ENCODE measurements at regions not wholly inside any gene's neighbourhood (a gene's known extent, or its start where the extent isn't known, plus 50 kb on each side); places are given as distances from the start of the nearest gene placed in this dataset.
A peak's percentile ranks its signal among the peaks of the same experiment; 100 is the strongest.

DNA sequence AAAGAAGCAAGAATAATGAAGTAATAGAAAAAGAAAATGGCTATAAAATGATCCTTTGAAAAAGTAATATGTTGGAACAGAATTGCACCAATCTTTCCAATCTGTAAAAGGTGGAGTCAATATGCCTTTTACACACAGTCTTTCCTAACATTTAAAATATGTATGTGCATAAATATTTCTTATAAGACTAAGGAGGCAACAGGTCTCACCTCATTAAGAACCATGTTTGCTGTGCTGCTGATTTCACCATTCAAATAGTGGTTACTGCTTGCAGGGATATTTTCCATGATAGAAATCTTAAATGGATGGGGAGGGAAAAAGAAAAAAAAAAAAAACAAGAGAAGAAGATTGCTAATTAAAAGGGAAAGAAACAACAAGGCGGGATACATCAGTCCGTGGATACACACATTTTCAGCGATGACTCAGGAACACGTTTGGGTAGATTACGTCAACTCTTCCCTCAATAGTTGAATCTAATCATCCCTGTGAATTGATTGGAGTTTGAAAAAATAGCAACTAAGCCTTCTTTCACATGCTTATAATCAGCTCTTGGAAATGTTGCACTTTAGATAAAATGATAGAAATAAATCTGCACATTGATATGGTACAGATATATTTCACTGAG, 2133.9 kb upstream of the CELF4 start:
- H3K4me3 ChIP-seq (ENCODE audit: low read depth, low read length) = no peak overlapping the region
- no peak for DNase-seq (ENCODE audit: low read depth)
- TF ChIP-seq, protein P1, sequence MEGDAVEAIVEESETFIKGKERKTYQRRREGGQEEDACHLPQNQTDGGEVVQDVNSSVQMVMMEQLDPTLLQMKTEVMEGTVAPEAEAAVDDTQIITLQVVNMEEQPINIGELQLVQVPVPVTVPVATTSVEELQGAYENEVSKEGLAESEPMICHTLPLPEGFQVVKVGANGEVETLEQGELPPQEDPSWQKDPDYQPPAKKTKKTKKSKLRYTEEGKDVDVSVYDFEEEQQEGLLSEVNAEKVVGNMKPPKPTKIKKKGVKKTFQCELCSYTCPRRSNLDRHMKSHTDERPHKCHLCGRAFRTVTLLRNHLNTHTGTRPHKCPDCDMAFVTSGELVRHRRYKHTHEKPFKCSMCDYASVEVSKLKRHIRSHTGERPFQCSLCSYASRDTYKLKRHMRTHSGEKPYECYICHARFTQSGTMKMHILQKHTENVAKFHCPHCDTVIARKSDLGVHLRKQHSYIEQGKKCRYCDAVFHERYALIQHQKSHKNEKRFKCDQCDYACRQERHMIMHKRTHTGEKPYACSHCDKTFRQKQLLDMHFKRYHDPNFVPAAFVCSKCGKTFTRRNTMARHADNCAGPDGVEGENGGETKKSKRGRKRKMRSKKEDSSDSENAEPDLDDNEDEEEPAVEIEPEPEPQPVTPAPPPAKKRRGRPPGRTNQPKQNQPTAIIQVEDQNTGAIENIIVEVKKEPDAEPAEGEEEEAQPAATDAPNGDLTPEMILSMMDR (IDR thresholded peaks at IDR 0.05; ENCODE audit: insufficient read depth, low read depth, low read length) = no peak

GRCh38 chr18:39698436-39698835, 2132.8 kb upstream of the CELF4 start:
- TF ChIP-seq, protein P1 (IDR thresholded peaks at IDR 0.05; ENCODE audit: insufficient read depth, low read depth, low read length) = no peak
- peak; percentile 44 for DNase-seq (ENCODE audit: low read depth)
- H3K4me3 ChIP-seq (ENCODE audit: low read depth, low read length) = no peak overlapping the region

DNA sequence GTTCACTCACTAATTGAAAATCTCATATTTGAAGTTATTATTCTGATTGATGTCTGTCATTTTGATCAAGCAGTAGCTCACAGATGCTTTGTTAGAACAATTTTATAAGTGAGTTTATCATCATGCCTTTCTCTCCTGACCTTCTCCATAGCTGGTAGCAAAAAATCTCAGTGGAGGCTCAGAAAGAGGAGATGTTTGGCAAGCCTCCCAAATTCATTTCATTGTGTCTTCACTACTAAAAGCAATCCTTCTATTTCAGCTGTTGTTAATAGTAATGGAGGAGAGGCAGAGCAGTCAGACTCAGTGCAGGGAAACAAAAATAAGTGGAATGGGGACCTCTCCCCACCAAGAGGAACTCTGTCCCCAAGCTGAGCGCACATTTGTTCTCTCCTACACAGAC, 2127.8 kb upstream of the CELF4 start:
- DNase-seq (ENCODE audit: low read depth) = no peak
- no peak overlapping the region for H3K4me3 ChIP-seq (ENCODE audit: low read depth, low read length)
- TF ChIP-seq, protein P1 (IDR thresholded peaks at IDR 0.05; ENCODE audit: insufficient read depth, low read depth, low read length) = no peak

DNA sequence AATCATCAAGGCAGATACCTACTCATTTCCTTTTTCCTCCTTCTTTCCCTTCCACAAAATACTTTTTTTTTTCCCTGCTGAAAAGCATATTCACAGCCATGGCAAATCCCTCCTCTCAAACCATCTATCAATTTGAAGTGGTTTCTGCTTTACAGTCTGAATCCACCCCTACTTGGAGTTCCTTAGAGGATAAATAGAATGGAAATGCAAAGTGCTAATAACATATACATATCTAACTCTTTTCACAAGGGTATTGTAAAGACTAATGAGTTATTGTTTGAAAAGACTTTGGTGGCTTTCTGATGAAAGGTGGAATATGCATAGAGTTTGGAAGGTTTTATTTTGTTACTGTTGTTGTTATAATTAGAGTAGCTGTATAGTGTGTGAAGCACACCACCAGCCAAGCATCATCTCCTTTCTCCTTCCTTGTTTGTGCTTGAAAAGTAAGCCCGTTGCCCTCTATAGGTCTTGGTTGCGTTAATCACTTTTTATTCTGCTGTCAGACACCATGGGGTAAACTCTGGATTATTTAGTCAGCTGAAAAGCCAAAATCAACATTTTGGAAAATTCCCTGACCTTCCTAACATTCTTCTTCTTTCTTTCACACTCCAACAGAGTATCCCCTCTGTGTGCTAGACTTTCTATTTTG, 2126.9 kb upstream of the CELF4 start:
- no peak for DNase-seq (ENCODE audit: low read depth)
- no peak overlapping the region for H3K4me3 ChIP-seq (ENCODE audit: low read depth, low read length)

DNA sequence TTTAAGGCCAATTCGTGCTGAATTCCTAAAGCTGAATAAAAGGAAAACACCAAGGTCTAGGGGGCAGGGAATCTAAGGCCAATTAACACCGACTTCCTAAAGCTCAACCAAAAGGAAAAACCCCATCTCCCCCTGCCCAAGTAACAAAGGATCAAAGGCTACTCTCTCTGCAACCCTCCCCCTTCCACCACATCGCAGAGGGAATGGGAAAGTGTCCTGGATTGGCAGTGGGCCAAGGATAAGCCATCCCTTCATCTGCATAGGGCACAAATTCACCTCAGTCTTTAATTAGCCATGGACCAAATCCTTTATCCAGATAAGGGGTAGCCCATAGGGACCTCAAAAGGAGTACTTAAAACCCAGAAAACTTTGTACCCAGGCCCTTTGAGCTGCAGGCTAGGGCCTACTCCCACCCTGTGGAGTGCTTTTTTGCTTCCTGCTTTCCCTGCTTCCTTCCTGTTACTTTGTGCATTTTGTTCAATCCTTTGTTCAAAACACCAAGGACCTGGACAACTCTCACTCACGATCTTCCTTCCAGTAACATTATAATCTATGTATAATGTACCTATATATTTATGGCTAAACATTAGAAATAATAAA, 2119.8 kb upstream of the CELF4 start:
- no peak for DNase-seq (ENCODE audit: low read depth)
- TF ChIP-seq, protein P1 (IDR thresholded peaks at IDR 0.05; ENCODE audit: insufficient read depth, low read depth, low read length) = no peak
- no peak overlapping the region for H3K4me3 ChIP-seq (ENCODE audit: low read depth, low read length)

More for the DNA sequence above, 2126.9 kb upstream of the CELF4 start:
- TF ChIP-seq, protein P1 (IDR thresholded peaks at IDR 0.05; ENCODE audit: insufficient read depth, low read depth, low read length) = no peak

DNA sequence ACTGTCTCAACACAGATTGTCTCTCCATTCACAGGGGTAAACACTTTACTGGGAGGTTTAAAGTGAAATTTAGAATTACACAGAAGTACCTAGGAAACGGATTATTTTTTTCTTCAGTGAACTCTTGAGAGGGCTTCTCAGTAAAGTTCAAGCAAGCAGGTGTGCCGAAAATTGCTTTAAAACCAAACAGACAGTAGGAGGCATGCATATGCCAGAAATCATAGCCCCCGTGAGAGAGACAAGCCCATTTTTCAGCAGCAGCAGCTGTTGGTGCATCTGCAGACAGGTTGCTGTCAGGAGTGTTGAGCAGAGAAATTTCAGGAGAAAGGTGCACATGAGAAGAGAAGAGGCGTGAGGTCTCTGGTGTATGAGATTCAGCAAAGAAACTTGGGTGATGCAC, 2115.5 kb upstream of the CELF4 start:
- no peak for DNase-seq (ENCODE audit: low read depth)
- H3K4me3 ChIP-seq (ENCODE audit: low read depth, low read length) = no peak overlapping the region
- TF ChIP-seq, protein P1 (IDR thresholded peaks at IDR 0.05; ENCODE audit: insufficient read depth, low read depth, low read length) = no peak

Data from fibroblast of villous mesenchyme (primary cell).